DMS153 treated with DMSO at 0.1 percent for 48 hours (cell line): ENCODE measurements at regions not wholly inside any gene's neighbourhood (a gene's known extent, or its start where the extent isn't known, plus 50 kb on each side); places are given as distances from the start of the nearest gene placed in this dataset.
"Not testable (repeated sequence)": the region's sequence is repeated elsewhere in the genome, so short reads cannot be mapped to it uniquely, and the experiment has no call there.

Experiments used
- DNase-seq: peaks from one replicate; lab custom pipeline; 2025; ENCODE audit not compliant: unreplicated experiment; lab: John Stamatoyannopoulos, UW

DNA sequence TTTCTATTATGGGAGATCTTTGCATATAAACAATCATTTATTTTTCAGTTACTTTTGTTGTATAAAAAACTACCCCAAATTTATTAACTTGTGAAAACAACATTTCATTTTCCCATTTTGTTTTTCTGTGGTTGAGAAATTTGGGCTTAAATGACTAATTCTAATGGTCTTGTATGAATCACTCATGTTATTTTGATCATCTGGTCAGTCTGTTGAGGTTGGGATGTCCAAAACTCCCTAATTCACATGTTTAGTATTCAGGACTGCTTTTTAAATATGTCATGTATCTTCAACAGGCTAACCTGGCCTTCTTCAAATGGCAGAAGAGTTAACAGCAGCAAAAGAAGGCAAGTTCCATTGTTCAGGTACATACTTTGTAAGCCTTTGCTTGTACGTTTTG is 788.1 kb downstream of the TRIB2 start:
- DNase-seq: no peak

DNA sequence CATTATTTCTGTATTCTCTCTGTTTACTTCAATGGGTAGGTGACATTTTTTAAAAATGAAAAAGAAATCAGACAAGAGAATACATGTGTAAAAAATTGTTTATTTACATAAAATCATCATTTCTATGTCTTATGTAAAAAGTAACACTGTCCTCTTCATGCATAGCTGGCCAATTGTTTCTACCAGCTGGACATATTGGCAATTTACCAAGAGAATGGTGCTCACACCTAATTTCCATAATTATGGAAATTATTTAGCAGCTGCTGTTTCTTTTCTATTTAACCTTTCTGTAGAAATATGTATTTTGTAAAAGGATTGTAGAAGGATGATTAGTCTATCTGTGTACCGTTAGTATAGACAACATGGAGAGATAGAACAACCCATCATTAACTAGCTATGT is 791.9 kb downstream of the TRIB2 start:
- no peak for DNase-seq

DNA sequence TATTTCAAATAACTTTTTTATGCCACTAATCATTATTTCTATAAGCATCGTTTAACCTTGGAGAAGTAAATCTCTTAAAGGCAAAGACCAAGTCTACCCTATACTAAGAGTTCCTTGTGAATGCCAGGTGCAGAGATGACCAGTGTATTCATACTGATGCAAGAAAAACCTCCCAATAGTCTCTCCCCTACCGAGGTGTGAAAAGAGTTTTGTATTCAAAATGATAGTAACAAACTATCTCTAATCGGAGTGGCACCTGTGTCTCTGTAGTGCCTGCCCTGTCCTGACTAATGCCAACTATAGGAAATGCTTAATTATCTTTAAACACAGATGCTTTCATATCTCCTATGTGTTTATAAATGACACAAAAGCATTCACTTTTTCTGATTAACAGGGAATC is 798.5 kb downstream of the TRIB2 start:
- no peak for DNase-seq

DNA sequence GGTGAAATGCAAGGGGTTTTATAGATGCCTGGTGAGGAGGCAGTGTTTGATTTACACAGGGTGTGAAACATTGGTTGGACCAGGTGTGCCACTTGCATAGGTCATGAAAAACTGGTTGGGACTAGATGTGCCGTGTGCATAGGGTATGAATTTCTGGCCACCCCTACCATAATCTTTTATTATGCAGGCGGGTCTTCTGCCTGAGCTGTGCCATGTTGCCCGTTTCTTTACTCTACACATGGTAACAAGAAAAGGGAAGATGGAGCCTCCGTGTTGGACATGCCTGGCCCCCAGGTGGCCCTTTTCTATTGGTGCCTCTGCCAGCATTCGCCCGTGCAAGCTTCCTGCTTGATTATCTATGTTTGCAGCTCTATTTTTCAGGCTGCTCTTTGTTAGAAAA is 805.4 kb downstream of the TRIB2 start:
- DNase-seq: no peak

DNA sequence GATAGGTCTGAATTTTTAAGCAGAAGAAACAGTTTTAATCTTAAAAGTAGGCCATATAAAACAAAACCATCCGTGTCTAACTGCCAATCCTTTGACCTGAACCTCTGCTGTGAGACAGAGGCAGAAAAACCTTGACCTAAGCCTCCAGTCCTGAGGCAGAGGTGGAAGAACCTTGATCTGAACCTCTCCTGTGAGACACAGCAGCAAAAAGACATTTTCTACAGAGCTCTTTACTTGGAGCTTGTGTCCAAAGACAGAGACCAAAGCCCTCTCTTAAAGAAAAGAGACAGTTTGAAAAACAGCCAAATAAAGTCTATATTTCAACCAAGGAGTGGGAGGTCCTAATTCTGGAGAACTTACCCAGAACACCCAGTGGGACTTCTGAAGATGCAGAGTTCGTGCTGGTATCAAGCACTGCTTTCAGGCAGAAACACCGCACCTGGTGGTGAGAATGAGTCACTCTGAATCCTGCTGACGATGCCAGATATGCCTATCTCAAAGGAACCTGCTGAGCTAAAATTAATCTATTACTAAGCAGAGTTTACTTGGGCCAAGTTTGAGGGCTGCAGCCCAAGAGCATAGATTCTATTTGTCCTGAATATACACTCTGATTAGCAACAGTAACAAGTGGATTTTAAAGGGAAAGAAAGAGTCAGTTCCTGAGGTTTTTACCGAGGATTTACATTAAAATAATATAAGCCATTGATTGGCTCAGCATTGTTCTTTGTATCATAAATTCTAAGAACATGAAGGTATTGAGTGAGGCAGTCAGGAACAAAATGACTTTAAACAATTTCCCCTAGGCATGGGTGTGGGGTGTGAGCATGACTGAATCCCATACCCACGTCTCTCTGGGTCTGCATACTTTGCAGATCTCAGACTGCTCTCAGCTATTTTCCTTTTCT is 806.4 kb downstream of the TRIB2 start:
- no peak for DNase-seq

DNA sequence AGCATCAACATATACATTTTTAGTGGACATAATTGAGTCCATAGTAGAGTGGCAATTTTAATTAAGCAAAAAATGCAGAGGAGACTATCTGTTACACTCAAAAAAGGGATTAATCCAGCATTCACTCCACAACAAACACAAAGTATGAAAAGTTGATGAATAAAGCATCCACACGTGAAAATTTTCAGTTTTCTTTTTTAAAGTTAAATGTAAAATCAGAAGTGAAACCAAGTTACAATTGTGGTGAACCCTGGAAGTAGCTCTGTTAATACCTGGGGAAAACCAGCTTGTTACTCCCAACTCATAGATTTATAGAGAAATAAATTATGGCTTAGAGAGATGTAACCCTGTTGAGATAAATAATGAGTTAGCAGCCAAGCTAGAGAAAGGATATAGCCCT is 807.8 kb downstream of the TRIB2 start:
- no peak for DNase-seq

DNA sequence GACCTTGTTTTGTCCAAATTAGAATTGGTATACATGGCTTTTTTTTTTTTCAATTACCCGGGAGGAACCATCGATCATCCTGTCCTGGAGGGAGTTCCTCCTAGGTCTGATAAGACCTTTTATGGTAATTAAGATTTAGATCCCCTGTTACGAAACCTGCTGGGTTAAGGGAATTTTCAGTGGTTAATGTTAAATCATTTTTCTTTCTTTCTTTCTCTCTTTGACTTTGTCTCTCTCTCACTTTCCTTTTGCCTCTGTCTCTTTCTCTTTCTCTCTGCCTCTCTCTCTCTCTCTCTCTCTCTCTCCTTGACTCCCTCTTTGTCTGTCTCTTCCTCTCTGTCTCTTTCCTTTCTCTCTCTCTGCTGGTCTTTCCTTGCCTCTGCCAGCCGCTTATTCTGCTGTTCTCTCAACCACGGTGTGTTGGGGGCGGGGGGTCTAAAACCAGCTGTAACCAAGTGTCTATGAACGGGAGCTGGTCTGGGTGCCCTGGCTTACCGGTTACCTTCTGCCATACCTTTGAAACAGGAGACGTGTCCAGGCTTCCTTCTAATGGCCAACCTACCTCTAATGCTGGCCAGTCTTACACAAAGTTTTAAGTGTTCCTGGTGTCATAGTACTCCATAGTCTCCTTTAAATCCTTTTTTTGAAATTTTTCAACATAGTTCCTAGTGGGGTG is 815.1 kb downstream of the TRIB2 start:
- not testable (repeated sequence) for DNase-seq

DNA sequence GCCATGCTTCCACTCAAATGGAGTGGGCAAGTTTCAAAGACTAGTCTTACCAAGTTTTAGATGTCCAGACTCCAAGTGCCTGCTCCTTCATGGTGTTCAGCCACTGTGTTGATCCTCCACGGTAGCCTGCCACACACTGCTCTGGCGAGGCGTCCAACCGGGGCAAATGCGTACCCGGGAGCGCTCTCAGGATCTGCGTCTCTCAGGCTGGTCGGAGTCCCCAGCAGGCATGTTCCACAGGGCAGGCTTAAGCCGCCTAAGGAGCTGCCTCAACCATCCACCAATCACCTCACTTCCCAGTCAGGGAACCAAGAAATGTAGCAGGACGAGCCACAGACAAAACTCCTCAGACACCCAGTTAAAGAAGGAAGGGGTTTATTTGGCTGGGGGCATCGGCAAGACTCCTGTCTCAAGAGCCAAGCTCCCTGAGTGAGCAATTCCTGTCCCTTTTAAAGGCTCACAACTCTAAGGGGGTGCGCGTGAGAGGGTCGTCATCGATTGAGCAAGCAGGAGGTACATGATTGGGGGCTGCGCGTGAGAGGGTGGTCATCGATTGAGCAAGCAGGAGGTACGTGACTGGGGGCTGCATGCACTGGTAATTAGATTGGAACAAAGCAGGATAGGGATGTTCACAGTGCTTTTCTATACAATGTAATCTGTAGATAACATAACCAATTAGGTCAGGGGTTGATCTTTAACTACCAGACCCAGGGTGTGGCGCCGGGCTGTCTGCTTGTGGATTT is 816.2 kb downstream of the TRIB2 start:
- not testable (repeated sequence) for DNase-seq

DNA sequence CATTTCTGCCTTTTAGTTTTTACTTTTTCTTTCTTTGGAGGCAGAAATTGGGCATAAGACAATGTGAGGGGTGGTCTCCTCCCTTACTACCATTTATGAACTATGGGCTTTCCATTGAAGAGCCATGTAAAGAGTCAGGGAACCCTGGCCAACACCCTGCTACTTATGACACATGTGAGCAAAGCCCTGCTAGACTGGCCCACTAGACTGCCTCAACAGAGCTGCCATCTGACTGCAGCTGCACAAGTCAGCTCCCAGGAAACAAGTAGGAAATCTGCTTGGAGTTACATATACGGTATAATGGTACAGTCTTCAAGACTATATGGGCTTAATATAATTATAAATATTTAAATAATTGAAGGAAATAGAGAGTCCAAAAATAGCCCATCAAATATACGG is 816.8 kb downstream of the TRIB2 start:
- no peak for DNase-seq

DNA sequence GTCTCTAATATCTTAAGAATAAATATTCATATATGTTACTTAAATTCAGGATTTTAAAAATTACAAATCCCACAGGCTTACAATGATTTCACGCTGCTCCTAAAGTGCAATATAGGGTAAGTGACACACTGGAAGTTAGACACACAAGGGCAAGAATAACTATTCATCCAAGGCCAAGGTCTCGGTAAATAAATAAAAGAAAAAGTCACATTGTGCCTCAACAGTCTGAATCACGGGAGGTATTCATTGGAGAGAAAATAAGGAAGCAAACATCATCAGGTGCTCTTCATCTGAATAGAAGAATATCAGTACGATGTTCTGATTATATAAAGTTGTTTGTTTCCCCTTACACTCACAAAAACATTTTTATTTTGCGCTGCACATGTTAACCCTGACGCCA is 820.2 kb downstream of the TRIB2 start:
- no peak for DNase-seq

DNA sequence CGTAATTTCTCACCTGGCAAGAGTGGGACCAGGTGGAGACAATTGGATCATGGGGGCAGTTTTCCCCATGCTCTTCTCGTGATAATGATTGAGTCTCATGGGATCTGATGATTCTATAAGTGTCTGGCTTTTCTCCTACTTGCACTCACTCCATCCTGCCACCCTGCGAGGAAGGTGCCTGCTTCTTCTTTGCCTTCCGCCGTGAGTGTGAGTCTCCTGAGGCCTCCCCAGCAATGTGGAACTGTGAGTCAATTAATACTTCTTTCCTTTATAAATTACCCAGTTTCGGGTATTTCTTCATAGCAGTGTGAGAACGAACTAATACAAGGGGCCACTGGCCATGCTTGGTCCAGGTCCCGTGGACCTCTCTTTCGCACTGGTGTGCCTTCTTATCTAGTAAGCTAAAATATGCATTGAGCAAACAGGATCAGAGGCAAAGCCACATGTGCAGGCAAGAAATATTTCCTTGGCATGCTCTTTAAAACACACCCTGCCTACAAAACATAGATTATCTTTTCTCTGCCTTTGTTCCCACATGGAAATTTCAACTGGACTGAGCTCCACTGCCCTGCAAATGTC is 821.1 kb downstream of the TRIB2 start:
- DNase-seq: no peak

DNA sequence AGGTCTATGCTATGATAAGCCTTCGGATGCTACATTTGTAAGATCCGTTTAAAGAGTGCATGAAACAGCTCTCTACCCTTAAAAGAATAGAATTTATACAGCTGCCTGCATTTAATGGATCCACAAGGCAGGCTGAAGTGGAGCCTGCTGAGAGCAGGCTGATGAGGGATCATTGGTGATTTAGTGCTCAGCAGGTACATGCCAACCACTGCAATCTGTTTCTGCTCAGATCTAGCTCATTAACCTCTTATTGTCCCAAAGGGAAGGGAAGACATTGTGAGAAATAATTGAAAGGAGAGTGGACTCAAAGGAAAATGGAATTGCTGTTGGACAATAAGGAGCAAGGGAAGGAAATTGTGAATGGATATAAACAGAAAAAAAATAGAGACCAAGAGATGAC is 822.6 kb downstream of the TRIB2 start:
- no peak for DNase-seq

DNA sequence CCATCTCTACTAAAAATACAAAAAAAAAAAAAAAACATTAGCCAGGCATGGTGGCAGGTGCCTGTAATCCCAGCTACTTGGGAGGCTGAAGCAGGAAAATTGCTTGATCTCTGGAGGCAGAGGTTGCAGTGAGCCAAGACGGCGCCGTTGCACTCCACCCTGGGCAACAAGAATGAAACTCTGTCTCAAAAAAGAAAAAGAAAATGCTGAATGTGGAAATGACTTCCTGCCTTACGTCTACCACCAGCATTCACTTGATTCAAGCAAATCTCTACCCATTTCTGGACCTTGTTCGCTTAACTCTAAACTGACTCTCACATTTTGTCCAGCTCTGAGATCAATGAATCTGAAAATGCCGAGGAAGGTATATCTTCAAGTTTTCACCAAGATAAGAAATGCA is 825.3 kb downstream of the TRIB2 start:
- no peak for DNase-seq

DNA sequence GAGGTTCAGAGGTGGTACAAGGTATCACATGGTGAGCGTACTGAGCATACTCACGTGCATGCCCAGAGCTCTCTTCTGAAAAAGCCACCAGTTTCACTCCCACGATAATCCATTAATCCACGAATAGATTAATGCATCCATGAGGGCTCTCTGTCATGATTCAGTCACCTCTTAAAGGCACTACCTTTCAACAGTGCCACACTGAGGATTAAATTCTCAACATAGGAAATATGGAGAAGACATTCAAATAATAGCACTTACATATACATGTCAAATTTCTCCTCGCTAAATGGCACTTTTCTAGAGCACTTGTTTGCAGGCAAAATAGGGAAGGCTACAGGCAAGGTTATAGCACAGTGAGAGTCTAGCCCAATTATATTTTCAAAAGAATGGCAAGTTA is 825.9 kb downstream of the TRIB2 start:
- DNase-seq: no peak

DNA sequence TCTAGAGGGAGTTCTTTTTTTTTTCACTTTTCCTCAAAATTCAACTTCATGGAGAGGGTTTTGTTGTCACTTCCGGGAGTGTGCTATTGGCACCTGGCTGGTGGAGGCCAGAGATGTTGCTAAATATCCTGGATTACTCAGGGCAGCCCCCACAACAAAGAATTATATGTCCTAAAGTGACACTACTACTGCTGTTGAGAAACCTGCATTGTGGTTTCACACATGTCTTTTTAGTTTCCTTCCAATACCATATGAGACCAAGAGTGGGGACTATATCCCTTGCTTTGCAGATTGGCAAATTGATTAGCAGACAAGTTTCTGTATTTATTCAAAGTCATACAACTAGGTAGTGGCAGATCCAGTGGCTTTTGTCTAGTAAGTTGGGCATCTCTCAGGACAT is 826.8 kb downstream of the TRIB2 start:
- no peak for DNase-seq

DNA sequence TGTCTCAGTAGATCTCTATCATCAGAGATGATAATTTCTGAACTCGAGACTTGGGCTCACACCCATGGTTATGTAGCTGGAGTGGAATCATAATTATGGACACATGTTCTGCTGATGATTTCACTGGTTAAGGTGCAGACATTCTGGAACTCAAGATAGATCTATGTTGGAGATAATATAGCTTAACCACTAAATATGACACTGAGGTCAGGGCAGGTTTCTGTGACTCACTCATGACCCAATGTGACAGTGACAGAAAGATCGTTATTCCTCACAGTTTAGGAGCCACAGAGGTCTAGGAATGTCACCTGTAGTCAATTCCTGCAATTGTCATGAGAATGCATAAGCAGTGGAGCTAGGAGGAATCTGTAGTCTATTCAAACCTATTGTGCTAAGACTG is 828.6 kb downstream of the TRIB2 start:
- DNase-seq: no peak

DNA sequence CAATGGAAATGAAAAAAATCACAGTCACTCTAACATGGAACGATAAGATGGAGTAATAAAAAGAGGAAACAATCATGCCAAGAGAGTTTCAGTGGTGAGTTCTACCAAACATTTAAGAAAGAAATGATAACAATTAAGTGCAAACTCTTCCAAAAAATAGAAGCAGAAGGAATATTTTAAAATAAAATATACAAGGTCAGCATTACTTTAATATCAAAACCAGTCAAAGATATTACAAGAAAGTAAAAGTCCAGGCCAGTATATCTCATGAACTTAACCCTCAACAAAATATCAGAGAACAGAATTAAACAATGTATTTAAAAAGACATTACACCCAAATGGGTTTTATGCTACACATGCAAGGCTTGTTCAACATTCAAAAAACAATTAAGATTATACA is 829.4 kb downstream of the TRIB2 start:
- DNase-seq: no peak

DNA sequence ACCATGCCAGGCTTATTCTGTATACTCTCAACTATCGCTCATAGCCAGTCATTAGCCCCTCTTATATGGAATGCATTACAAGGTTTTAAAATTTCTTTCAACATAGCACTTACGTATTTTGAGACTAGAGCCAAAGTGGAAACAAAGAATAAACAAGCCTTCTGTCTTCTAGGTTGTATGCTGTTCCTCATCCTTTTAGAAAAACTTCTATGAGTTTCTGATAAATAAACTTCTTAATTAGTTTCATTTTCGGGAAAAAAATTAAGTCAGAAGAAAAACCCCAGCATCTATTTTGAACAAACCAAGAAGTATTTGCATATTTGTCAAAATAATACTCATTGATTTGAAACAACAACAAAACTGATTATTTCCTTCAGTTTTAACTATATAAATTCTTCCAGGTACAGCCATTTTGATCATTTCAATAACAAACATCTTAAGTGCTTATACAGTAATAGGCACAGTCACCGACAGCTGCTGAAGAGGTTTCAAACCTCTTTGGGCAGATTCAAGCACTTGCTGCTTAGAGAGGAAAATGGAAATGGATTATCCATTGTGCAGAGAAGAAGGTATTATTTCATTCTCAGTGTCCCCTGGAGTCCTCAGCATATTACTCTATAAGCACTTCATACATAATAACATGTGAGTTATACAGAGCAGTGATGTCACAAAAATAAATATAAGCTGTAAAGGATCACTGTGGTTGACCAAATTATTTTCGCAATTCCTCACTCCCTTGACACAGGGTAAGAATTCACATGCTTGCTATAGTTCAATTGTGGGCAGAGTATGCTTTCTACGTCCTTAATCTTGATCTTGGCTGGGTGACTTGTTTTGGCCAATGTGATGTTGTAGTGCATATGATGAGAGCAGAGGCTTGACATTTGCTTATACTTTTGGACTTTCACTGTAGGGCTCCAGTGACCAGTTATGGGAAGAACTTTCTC is 833.8 kb downstream of the TRIB2 start:
- DNase-seq: no peak

DNA sequence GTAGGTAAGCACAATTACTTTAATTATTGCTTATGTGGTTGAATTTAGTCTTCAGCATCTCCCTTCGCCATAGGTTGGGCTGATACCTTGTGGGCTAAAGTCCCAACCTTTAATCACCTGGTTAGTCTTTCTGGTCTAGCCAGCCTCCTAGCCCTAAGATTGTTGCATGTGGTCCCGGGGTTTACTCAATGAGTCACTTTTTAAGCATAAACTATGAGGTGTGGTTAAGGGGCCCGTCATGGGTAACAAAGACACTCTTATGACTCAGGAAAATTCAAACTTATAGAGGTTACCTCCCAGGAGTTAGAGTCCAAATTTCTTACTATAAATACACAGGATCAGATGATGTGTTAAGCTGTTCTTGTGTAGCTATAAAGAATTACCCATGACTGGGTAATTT is 841.6 kb downstream of the TRIB2 start:
- no peak for DNase-seq

DNA sequence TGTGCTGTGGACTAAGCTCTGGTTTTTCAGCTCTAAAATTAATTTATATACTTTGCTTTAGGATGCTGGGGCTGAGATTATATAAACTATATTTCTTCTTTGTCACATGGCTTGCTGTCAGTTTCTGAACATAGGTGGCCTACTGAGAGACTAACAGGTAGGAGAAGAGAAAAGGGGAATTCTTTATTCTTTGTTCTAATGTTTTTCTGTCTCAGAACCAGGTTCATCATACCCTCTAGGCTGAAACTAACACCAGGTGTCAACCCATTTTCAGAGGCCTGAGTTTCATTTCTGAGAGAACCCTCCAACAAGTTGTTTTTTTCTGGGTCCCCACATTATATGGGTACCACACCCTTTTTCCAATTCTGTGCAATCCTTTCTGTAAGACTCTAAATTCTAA is 843.6 kb downstream of the TRIB2 start:
- DNase-seq: no peak
